ENCODE measurements at regions not wholly inside any gene's neighbourhood (a gene's known extent, or its start where the extent isn't known, plus 50 kb on each side); places are given as distances from the start of the nearest gene placed in this dataset.

DNA sequence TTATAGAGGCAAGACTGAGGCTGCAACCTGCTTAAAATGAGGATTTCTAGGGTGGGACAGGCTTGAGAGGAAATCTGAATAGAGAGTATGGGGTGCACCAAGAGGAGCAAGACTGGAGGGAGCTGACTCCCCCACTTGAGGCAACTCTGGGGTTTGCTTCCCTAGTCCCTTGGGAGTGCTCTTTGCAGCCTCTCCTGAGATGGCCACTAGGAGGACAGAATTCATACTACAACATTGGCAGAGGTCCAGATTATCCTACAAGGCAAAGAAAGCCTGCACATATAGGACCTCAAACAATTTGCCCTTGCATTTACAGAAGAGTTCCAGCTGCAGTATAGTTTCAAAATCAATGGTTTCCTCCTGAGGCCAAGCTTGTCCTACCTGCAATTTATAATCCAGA is 830.9 kb downstream of the TECRL start (continued):
- TF ChIP-seq EZH2phosphoT487 (IDR thresholded peaks at IDR 0.05; ENCODE audit: unreplicated experiment), result no peak

DNA sequence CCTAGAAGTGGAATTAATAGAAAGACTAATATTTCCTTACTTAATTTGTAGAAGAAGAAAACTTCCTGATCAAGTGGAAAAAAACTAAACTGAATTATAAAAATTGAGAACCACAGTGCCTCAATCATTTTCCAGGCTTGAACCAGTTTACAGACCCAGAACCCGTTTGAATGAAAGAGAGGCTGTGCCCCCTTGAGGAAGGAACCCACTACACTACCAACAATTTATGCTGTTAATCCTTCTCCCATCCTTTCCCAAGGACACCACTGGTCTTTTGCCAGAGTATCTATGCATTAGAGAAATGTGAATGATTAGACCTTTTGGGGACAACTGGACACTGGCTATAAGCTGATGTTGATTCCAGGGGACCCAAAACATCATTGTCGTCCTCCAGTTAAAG is 842.6 kb downstream of the TECRL start:
- Mint-ChIP-seq H3K27me3 (ENCODE audit: insufficient read depth, low read depth, poor library complexity) (no peaks in the 10 kb centered on the region), H3K4me3 (no peak overlapping the region), H3K4me1 (no peaks in the 10 kb centered on the region), H3K9me3 (peaks cover 30% of the 10 kb centered on the region), H3K36me3 (ENCODE audit: low read depth) (peaks cover 8% of the 10 kb centered on the region; the same call in 1 of the 3 replicates), H3K27ac (no peak overlapping the region)
- no peak overlapping the region for H2AFZ ChIP-seq
- no peaks in the 10 kb centered on the region for H3K36me3 ChIP-seq (ENCODE audit: insufficient read depth)
- H3K4me3 ChIP-seq, result no peak overlapping the region
- no peaks in the 10 kb centered on the region for H3F3A ChIP-seq (replicated peaks; ENCODE audit: low read depth)
- TF ChIP-seq, protein P1, sequence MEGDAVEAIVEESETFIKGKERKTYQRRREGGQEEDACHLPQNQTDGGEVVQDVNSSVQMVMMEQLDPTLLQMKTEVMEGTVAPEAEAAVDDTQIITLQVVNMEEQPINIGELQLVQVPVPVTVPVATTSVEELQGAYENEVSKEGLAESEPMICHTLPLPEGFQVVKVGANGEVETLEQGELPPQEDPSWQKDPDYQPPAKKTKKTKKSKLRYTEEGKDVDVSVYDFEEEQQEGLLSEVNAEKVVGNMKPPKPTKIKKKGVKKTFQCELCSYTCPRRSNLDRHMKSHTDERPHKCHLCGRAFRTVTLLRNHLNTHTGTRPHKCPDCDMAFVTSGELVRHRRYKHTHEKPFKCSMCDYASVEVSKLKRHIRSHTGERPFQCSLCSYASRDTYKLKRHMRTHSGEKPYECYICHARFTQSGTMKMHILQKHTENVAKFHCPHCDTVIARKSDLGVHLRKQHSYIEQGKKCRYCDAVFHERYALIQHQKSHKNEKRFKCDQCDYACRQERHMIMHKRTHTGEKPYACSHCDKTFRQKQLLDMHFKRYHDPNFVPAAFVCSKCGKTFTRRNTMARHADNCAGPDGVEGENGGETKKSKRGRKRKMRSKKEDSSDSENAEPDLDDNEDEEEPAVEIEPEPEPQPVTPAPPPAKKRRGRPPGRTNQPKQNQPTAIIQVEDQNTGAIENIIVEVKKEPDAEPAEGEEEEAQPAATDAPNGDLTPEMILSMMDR (conservative IDR thresholded peaks at IDR 0.05; ENCODE audit: low read depth in 2 of 2), result peak in 1 of 2 experiments; percentile 22; a peak in 1 of 4 replicates
- TF ChIP-seq ETS1 (IDR thresholded peaks at IDR 0.05) (no peak), JUNB (IDR thresholded peaks at IDR 0.05; ENCODE audit: unreplicated experiment) (no peak), CREB1 (CRISPR knock-in tag; IDR thresholded peaks at IDR 0.05; ENCODE audit: low read depth) (no peak)
- TF ChIP-seq, protein P2, sequence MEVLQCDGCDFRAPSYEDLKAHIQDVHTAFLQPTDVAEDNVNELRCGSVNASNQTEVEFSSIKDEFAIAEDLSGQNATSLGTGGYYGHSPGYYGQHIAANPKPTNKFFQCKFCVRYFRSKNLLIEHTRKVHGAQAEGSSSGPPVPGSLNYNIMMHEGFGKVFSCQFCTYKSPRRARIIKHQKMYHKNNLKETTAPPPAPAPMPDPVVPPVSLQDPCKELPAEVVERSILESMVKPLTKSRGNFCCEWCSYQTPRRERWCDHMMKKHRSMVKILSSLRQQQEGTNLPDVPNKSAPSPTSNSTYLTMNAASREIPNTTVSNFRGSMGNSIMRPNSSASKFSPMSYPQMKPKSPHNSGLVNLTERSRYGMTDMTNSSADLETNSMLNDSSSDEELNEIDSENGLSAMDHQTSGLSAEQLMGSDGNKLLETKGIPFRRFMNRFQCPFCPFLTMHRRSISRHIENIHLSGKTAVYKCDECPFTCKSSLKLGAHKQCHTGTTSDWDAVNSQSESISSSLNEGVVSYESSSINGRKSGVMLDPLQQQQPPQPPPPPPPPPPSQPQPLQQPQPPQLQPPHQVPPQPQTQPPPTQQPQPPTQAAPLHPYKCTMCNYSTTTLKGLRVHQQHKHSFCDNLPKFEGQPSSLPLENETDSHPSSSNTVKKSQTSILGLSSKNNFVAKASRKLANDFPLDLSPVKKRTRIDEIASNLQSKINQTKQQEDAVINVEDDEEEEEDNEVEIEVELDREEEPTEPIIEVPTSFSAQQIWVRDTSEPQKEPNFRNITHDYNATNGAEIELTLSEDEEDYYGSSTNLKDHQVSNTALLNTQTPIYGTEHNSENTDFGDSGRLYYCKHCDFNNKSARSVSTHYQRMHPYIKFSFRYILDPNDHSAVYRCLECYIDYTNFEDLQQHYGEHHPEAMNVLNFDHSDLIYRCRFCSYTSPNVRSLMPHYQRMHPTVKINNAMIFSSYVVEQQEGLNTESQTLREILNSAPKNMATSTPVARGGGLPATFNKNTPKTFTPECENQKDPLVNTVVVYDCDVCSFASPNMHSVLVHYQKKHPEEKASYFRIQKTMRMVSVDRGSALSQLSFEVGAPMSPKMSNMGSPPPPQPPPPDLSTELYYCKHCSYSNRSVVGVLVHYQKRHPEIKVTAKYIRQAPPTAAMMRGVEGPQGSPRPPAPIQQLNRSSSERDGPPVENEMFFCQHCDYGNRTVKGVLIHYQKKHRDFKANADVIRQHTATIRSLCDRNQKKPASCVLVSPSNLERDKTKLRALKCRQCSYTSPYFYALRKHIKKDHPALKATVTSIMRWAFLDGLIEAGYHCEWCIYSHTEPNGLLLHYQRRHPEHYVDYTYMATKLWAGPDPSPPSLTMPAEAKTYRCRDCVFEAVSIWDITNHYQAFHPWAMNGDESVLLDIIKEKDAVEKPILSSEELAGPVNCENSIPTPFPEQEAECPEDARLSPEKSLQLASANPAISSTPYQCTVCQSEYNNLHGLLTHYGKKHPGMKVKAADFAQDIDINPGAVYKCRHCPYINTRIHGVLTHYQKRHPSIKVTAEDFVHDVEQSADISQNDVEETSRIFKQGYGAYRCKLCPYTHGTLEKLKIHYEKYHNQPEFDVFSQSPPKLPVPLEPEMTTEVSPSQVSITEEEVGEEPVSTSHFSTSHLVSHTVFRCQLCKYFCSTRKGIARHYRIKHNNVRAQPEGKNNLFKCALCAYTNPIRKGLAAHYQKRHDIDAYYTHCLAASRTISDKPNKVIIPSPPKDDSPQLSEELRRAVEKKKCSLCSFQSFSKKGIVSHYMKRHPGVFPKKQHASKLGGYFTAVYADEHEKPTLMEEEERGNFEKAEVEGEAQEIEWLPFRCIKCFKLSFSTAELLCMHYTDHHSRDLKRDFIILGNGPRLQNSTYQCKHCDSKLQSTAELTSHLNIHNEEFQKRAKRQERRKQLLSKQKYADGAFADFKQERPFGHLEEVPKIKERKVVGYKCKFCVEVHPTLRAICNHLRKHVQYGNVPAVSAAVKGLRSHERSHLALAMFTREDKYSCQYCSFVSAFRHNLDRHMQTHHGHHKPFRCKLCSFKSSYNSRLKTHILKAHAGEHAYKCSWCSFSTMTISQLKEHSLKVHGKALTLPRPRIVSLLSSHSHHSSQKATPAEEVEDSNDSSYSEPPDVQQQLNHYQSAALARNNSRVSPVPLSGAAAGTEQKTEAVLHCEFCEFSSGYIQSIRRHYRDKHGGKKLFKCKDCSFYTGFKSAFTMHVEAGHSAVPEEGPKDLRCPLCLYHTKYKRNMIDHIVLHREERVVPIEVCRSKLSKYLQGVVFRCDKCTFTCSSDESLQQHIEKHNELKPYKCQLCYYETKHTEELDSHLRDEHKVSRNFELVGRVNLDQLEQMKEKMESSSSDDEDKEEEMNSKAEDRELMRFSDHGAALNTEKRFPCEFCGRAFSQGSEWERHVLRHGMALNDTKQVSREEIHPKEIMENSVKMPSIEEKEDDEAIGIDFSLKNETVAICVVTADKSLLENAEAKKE (CRISPR knock-in tag; IDR thresholded peaks at IDR 0.05), result no peak
- ATAC-seq, result no peak
- H3K4me2 ChIP-seq, result no peak overlapping the region
- H4K20me1 ChIP-seq (replicated peaks; ENCODE audit: insufficient read depth), result no peaks in the 10 kb centered on the region
- H3K27me3 ChIP-seq (ENCODE audit: insufficient read depth), result no peaks in the 10 kb centered on the region
- no peaks in the 10 kb centered on the region for H3K79me2 ChIP-seq (replicated peaks; ENCODE audit: insufficient read depth)
- no peak overlapping the region for H3K27ac ChIP-seq (ENCODE audit: low read depth)
- H3K9me2 ChIP-seq (ENCODE audit: insufficient read depth), result peaks cover 7% of the 10 kb centered on the region; the same call in 1 of the 2 replicates
- no peak for DNase-seq (ENCODE audit: low spot score)
- H3K4me1 ChIP-seq (ENCODE audit: insufficient read depth), result no peaks in the 10 kb centered on the region
